HEK293T (cell line): ENCODE measurements at regions not wholly inside any gene's neighbourhood (a gene's known extent, or its start where the extent isn't known, plus 50 kb on each side); places are given as distances from the start of the nearest gene placed in this dataset.

ENCODE experiments used
- FOXK2 ChIP-seq: fragments of 450-650 bp; IDR thresholded peaks from 2 replicates; pipeline ENCODE4 v1.6.1; 2016; ENCODE audit warnings: mild to moderate bottlenecking
- HDGF ChIP-seq: fragments of 450-650 bp; IDR thresholded peaks from 2 replicates; pipeline ENCODE4 v1.6.1; 2017; ENCODE audit warnings: antibody characterized with exemption, borderline replicate concordance
- NFRKB ChIP-seq: fragments of 450-650 bp; IDR thresholded peaks from 2 replicates; pipeline ENCODE4 v1.6.1; 2016; ENCODE audit warnings: mild to moderate bottlenecking, moderate library complexity
- SP1 ChIP-seq: fragments of 450-650 bp; IDR thresholded peaks from 2 replicates; pipeline ENCODE4 v1.6.1; 2017
- SUZ12 ChIP-seq: fragments of 450-650 bp; IDR thresholded peaks from 2 replicates; pipeline ENCODE4 v1.6.1; 2016; ENCODE audit warnings: mild to moderate bottlenecking
- TARDBP ChIP-seq: fragments of 450-650 bp; IDR thresholded peaks from 2 replicates; pipeline ENCODE4 v1.6.1; 2016
- TF ChIP-seq, protein P1 (sequence below): fragments of 450-650 bp; IDR thresholded peaks from 2 replicates; pipeline ENCODE4 v1.6.1; 2016

- TF ChIP-seq TARDBP (no peak), SP1 (no peak), FOXK2 (no peak), SUZ12 (no peak), HDGF (no peak), NFRKB (no peak)
- TF ChIP-seq, protein P1, sequence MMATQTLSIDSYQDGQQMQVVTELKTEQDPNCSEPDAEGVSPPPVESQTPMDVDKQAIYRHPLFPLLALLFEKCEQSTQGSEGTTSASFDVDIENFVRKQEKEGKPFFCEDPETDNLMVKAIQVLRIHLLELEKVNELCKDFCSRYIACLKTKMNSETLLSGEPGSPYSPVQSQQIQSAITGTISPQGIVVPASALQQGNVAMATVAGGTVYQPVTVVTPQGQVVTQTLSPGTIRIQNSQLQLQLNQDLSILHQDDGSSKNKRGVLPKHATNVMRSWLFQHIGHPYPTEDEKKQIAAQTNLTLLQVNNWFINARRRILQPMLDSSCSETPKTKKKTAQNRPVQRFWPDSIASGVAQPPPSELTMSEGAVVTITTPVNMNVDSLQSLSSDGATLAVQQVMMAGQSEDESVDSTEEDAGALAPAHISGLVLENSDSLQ, result no peak
Observed at GRCh38 chr4:155529716-155530115, 136.9 kb upstream of the GUCY1A1 start.
